Smooth muscle cell (in vitro differentiated cells): ENCODE measurements at regions not wholly inside any gene's neighbourhood (a gene's known extent, or its start where the extent isn't known, plus 50 kb on each side); places are given as distances from the start of the nearest gene placed in this dataset.

Experiments used
- DNase-seq: peaks from one replicate; lab custom pipeline; 2025; ENCODE audit not compliant: unreplicated experiment; lab: John Stamatoyannopoulos, UW
- H2AFZ ChIP-seq: fragments of 200-600 bp; sonication (generic); 2 replicates; pipeline ENCODE4 v1.6.0; 2016; ENCODE audit warnings: antibody characterized with exemption, low read depth, mild to moderate bottlenecking
- H3F3A ChIP-seq: fragments of 200-600 bp; sonication (generic); 2 replicates; pipeline ENCODE4 v1.6.0; 2017; ENCODE audit warnings: antibody characterized with exemption, low read depth
- H3K27ac ChIP-seq: fragments of 200-600 bp; sonication (generic); 2 replicates; pipeline ENCODE4 v1.5.1; 2016; ENCODE audit warnings: low read depth, mild to moderate bottlenecking
- H3K27me3 ChIP-seq: fragments of 200-600 bp; sonication (generic); 2 replicates; pipeline ENCODE4 v1.6.1; 2016; ENCODE audit warnings: low read depth, mild to moderate bottlenecking
- H3K36me3 ChIP-seq: fragments of 200-600 bp; sonication (generic); 2 replicates; pipeline ENCODE4 v1.5.1; 2016; ENCODE audit warnings: low read depth
- H3K4me1 ChIP-seq: fragments of 200-600 bp; sonication (generic); 2 replicates; pipeline ENCODE4 v1.5.1; 2016; ENCODE audit warnings: low read depth
- H3K4me2 ChIP-seq: fragments of 200-600 bp; sonication (generic); 2 replicates; pipeline ENCODE4 v1.6.0; 2016; ENCODE audit warnings: mild to moderate bottlenecking
- H3K4me3 ChIP-seq: fragments of 200-600 bp; sonication (generic); 2 replicates; pipeline ENCODE4 v1.5.1; 2016; ENCODE audit warnings: mild to moderate bottlenecking
- H3K79me2 ChIP-seq: fragments of 200-600 bp; sonication (generic); 2 replicates; pipeline ENCODE4 v1.6.0; 2016; ENCODE audit warnings: low read depth, mild to moderate bottlenecking
- H3K9ac ChIP-seq: fragments of 200-600 bp; sonication (generic); 2 replicates; pipeline ENCODE4 v1.6.0; 2016; ENCODE audit warnings: low read depth
- H3K9me3 ChIP-seq: fragments of 200-600 bp; sonication (generic); replicated peaks from 2 replicates; pipeline ENCODE4 v1.5.1; 2016; ENCODE audit warnings: low read depth
- H4K20me1 ChIP-seq: fragments of 200-600 bp; sonication (generic); 2 replicates; pipeline ENCODE4 v1.6.0; 2016; ENCODE audit warnings: low read depth
- CTCF ChIP-seq: fragments of 200-600 bp; sonication (generic); IDR thresholded peaks from 2 replicates; pipeline ENCODE4 v1.5.1; 2017; ENCODE audit warnings: borderline replicate concordance, mild to moderate bottlenecking, antibody characterized with exemption; ENCODE audit not compliant: insufficient read depth, poor library complexity, severe bottlenecking
- WGBS: methylation state at CpG from one replicate; pipeline ENCODE4 v1.1.7; 2016; ENCODE audit warnings: low lambda C conversion rate; 5-methylcytosine and 5-hydroxymethylcytosine counted together

GRCh38 chr2:12075603-12076002 is 329.2 kb downstream of the LPIN1 start:
- Histone ChIP-seq H3K36me3 (no peaks in the 10 kb centered on the region), H4K20me1 (no peaks in the 10 kb centered on the region), H3K4me1 (peaks cover 5% of the 10 kb centered on the region), H3K27me3 (no peaks in the 10 kb centered on the region), H3K4me2 (no peak overlapping the region), H3K27ac (no peak overlapping the region), H2AFZ (no peak overlapping the region), H3K9me3 (no peaks in the 10 kb centered on the region), H3K9ac (no peak overlapping the region), H3F3A (no peaks in the 10 kb centered on the region), H3K4me3 (no peak overlapping the region), H3K79me2 (no peaks in the 10 kb centered on the region)
- WGBS = 94% methylated on average over 3 of the region's 3 CpGs
- TF ChIP-seq CTCF = no peak
- no peak for DNase-seq

GRCh38 chr2:12076810-12077209 is 330.4 kb downstream of the LPIN1 start:
- Histone ChIP-seq H3F3A (no peaks in the 10 kb centered on the region), H3K4me1 (peaks cover 5% of the 10 kb centered on the region), H3K27me3 (no peaks in the 10 kb centered on the region), H3K9me3 (no peaks in the 10 kb centered on the region), H3K4me3 (no peak overlapping the region), H3K36me3 (no peaks in the 10 kb centered on the region), H3K4me2 (no peak overlapping the region), H3K9ac (no peak overlapping the region), H3K27ac (no peak overlapping the region), H3K79me2 (no peaks in the 10 kb centered on the region), H4K20me1 (no peaks in the 10 kb centered on the region), H2AFZ (no peak overlapping the region)
- 84% methylated on average over 5 of the region's 5 CpGs for WGBS
- no peak for DNase-seq
- no peak for TF ChIP-seq CTCF

- no peak overlapping the region for H3K4me3 ChIP-seq
- no peaks in the 10 kb centered on the region for H4K20me1 ChIP-seq
- no peak overlapping the region for H2AFZ ChIP-seq
- TF ChIP-seq CTCF = no peak
- WGBS = 94% methylated on average over 4 of the region's 4 CpGs
- no peaks in the 10 kb centered on the region for H3K9me3 ChIP-seq
- H3K27me3 ChIP-seq = peaks cover 15% of the 10 kb centered on the region
- H3K9ac ChIP-seq = no peak overlapping the region
- H3K36me3 ChIP-seq = no peaks in the 10 kb centered on the region
- no peaks in the 10 kb centered on the region for H3K79me2 ChIP-seq
- no peaks in the 10 kb centered on the region for H3K4me1 ChIP-seq
- H3F3A ChIP-seq = no peaks in the 10 kb centered on the region
- no peak overlapping the region for H3K27ac ChIP-seq
- H3K4me2 ChIP-seq = no peak overlapping the region
- DNase-seq = no peak
These were observed 333.9 kb downstream of the LPIN1 start for GRCh38 chr2:12080360-12080759.

- Histone ChIP-seq H4K20me1 (no peaks in the 10 kb centered on the region), H3K27me3 (peaks cover 15% of the 10 kb centered on the region), H3K9ac (no peak overlapping the region), H2AFZ (no peak overlapping the region), H3K79me2 (no peaks in the 10 kb centered on the region), H3K4me1 (no peaks in the 10 kb centered on the region), H3F3A (no peaks in the 10 kb centered on the region), H3K9me3 (no peaks in the 10 kb centered on the region), H3K36me3 (no peaks in the 10 kb centered on the region), H3K27ac (no peak overlapping the region), H3K4me3 (no peak overlapping the region), H3K4me2 (no peak overlapping the region)
- no peak for DNase-seq
- no peak for TF ChIP-seq CTCF
- 61% methylated on average over 12 of the region's 12 CpGs for WGBS
These were observed 335.2 kb downstream of the LPIN1 start for GRCh38 chr2:12081481-12082210.
